Stomach (tissue), 8 donors: ENCODE measurements at regions not wholly inside any gene's neighbourhood (a gene's known extent, or its start where the extent isn't known, plus 50 kb on each side); places are given as distances from the start of the nearest gene placed in this dataset.

Experiments used
- DNase-seq, 2 donors: peaks; one replicate each; pipeline versions ENCODE4 v3.0.0 to v3.0.0-alpha.2; 2013 to 2019
- H3K27ac ChIP-seq, 5 donors: fragments of 200-600 bp in 4 of 5; sonication (generic) in 4 of 5; one replicate each; pipeline ENCODE4 v1.5.1; 2013 to 2019; ENCODE audit warnings: mild to moderate bottlenecking in 1 of 5, moderate library complexity in 1 of 5
- H3K27me3 ChIP-seq, 3 donors: fragments of 200-600 bp; sonication (generic); one replicate each; pipeline ENCODE4 v1.5.1; 2017 to 2019; ENCODE audit warnings: mixed run types in 1 of 3
- H3K36me3 ChIP-seq, 4 donors: fragments of 200-600 bp; sonication (generic); 1 replicate in 3 of 4; 2 replicates in 1 of 4; pipeline ENCODE4 v1.5.1; 2016 to 2019
- H3K4me1 ChIP-seq, 4 donors: fragments of 200-600 bp; sonication (generic); one replicate each; pipeline ENCODE4 v1.5.1; 2016 to 2019
- H3K4me3 ChIP-seq, 4 donors: fragments of 200-600 bp; sonication (generic) in 3 of 4; one replicate each; pipeline ENCODE4 v1.5.1; 2016 to 2019; ENCODE audit warnings: mild to moderate bottlenecking in 1 of 4
- H3K9me3 ChIP-seq, 4 donors: fragments of 200-600 bp; sonication (generic); one replicate each; pipeline ENCODE4 v1.5.1; 2016 to 2019
- EP300 ChIP-seq: sonication (generic); formaldehyde crosslinking; IDR thresholded peaks from one replicate; pipeline ENCODE4 v1.6.1; 2017; ENCODE audit warnings: antibody characterized with exemption
- POLR2A ChIP-seq, 4 donors: fragments of 450-650 bp; IDR thresholded peaks; one replicate each; pipeline ENCODE4 v1.6.1; 2016; ENCODE audit warnings: antibody characterized with exemption in 4 of 4, control low read depth in 2 of 4, mild to moderate bottlenecking in 1 of 4, moderate library complexity in 1 of 4
- POLR2AphosphoS5 ChIP-seq, 3 donors: sonication (generic); formaldehyde crosslinking; IDR thresholded peaks; one replicate each; pipeline ENCODE4 v1.6.1; 2016; ENCODE audit warnings: antibody characterized with exemption in 3 of 3
- WGBS, 5 donors: extraction: QIAGEN DNeasy Blood & Tissue Kit in 3 of 5; methylation state at CpG; one replicate each; pipeline versions ENCODE4 v1.1.5 to v1.1.7; 2013 to 2018; 5-methylcytosine and 5-hydroxymethylcytosine counted together
- intact Hi-C: fragments of 100-400 bp; cut with DNase I; formaldehyde crosslinking; loops from one replicate; pipeline ENCODE4 v1.15.1; 2023; ENCODE audit warnings: low total_unique reads
- TF ChIP-seq, protein P1 (sequence below), 7 experiments: fragments of 450-650 bp in 4 of 7; fragments of 200-600 bp in 3 of 7; sonication (generic) in 3 of 7; IDR thresholded peaks; one replicate each; pipeline ENCODE4 v1.5.1; 2016 to 2019; ENCODE audit warnings: antibody characterized with exemption in 7 of 7, control low read depth in 2 of 7, mild to moderate bottlenecking in 1 of 7
- donor health status: healthy with polysubstance abuse.
- donor health status: Bipolar disorder and iron deficiency.
- donor health status: healthy.

DNA sequence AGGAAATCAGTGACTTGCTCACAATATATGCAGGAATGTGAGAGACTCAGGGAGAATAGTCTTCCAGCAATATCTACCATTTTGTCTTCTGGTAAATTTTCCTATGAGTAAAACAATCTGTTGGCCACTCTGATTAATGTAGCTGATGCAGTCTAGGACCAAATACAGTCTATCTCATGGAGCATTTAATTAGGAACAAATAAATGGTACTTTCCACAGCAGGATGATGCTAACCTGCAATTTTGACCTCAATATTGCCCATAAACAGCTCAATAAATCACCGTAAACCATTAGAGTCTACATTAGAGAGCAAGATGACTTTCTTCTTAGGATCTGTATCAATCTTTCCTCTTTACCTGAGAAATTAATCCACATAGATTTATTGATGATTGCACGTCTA, 567.7 kb upstream of the B3GALT2 start:
- no peak overlapping the region for H3K27ac ChIP-seq
- H3K9me3 ChIP-seq: no peaks in the 10 kb centered on the region
- H3K27me3 ChIP-seq: no peaks in the 10 kb centered on the region
- 96 to 100% (median 99%) methylated on average over 2 of the region's 2 CpGs for WGBS, 5 donors
- intact Hi-C loops: no loop called here
- no peak overlapping the region for H3K4me3 ChIP-seq
- TF ChIP-seq, protein P1, sequence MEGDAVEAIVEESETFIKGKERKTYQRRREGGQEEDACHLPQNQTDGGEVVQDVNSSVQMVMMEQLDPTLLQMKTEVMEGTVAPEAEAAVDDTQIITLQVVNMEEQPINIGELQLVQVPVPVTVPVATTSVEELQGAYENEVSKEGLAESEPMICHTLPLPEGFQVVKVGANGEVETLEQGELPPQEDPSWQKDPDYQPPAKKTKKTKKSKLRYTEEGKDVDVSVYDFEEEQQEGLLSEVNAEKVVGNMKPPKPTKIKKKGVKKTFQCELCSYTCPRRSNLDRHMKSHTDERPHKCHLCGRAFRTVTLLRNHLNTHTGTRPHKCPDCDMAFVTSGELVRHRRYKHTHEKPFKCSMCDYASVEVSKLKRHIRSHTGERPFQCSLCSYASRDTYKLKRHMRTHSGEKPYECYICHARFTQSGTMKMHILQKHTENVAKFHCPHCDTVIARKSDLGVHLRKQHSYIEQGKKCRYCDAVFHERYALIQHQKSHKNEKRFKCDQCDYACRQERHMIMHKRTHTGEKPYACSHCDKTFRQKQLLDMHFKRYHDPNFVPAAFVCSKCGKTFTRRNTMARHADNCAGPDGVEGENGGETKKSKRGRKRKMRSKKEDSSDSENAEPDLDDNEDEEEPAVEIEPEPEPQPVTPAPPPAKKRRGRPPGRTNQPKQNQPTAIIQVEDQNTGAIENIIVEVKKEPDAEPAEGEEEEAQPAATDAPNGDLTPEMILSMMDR (IDR thresholded peaks at IDR 0.05): no peak
- no peak for TF ChIP-seq EP300
- no peak for TF ChIP-seq POLR2A (IDR thresholded peaks at IDR 0.05)
- TF ChIP-seq POLR2AphosphoS5 (IDR thresholded peaks at IDR 0.05): no peak
- no peaks in the 10 kb centered on the region for H3K36me3 ChIP-seq
- no peaks in the 10 kb centered on the region for H3K4me1 ChIP-seq
- DNase-seq: no peak

DNA sequence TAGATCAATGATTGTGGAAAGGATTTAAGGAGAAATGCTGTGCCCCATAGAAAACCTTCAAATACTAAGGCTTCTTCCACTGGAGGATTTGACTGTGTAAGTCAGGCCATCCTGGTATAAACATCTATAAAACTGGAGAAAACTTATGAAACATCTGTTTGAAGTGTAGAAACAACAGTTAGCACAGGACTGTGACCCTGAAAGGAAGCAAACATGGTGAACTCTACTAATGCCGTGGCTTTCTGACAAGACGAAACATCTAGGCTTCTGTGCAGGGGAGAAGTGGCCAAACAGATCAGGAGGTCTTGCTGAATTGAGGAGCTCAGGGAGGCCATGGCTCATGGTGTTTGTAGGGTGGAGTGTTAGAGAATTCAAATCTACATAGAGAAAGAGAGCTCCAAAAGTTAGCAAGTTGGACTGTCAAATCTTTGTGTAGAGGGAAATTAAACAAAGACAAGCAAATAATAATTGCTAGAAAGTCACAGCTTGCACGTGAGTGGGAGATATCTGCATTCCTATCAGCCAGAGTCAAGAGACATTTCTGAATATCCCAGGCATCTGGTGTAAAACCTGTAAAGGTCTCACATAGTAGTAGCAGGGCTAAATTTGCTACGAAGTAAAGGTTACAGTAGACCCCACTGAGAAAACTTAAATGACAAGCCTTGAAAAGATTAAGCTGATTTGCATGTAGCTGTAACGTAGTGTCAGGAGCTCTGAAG, 566.8 kb upstream of the B3GALT2 start:
- no peaks in the 10 kb centered on the region for H3K36me3 ChIP-seq
- no peak overlapping the region for H3K27ac ChIP-seq
- WGBS, 5 donors: 42 to 62% (median 52%) methylated on average over 5 of the region's 5 CpGs
- no peaks in the 10 kb centered on the region for H3K9me3 ChIP-seq
- no peaks in the 10 kb centered on the region for H3K27me3 ChIP-seq
- no peak for DNase-seq
- no peaks in the 10 kb centered on the region for H3K4me1 ChIP-seq
- intact Hi-C loops: no loop called here
- no peak for TF ChIP-seq POLR2AphosphoS5 (IDR thresholded peaks at IDR 0.05)
- TF ChIP-seq, protein P1 (IDR thresholded peaks at IDR 0.05): no peak
- TF ChIP-seq POLR2A (IDR thresholded peaks at IDR 0.05): no peak
- TF ChIP-seq EP300: no peak
- H3K4me3 ChIP-seq: no peak overlapping the region

DNA sequence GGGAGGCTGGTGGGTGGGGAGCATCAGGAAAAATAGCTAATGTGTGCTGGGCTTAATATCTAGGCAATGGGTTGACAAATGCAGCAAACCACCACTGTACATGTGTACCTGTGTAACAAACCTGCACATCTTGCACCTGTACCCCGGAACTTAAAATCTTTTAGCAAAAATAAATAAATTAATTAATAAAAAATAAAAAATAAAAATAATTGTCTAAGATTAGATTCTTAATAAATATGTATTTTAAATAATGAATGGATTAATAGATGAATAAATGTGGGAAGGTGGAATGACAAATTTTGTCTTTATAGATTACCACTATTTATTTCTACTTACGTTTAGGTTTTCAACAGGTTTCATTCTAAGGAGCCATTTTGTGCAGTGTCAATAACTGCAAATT, 563.5 kb upstream of the B3GALT2 start:
- TF ChIP-seq POLR2AphosphoS5 (IDR thresholded peaks at IDR 0.05): no peak
- TF ChIP-seq POLR2A (IDR thresholded peaks at IDR 0.05): no peak
- TF ChIP-seq, protein P1 (IDR thresholded peaks at IDR 0.05): no peak
- no peak for TF ChIP-seq EP300
- Histone ChIP-seq H3K4me1 (no peaks in the 10 kb centered on the region), H3K27ac (no peak overlapping the region), H3K4me3 (no peak overlapping the region), H3K9me3 (no peaks in the 10 kb centered on the region), H3K27me3 (no peaks in the 10 kb centered on the region), H3K36me3 (no peaks in the 10 kb centered on the region)
- DNase-seq: no peak
- WGBS, 5 donors: 95 to 98% (median 97%) methylated on average over 2 of the region's 2 CpGs
- intact Hi-C loops: no loop called here

DNA sequence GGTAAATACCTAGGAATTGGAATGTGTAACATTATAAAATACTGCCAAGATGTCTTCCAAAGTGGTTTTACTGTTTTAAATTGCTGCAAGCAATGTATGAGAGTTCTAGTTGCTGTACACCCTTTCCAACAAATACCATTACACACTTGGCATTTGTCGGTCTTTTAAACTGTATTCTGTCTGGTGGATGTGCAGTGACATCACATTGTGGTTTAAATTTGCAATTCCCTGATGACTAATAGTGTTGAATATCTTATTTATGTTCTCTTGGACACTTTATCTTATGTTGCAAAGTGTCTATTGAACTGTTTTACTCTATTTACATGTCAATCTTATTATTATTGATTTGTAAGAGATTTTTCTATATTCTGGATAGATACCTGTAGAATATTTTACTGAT, 561.2 kb upstream of the B3GALT2 start:
- no peak for DNase-seq
- intact Hi-C loops: no loop called here
- Histone ChIP-seq H3K27me3 (no peaks in the 10 kb centered on the region), H3K4me3 (no peak overlapping the region), H3K27ac (no peak overlapping the region), H3K9me3 (no peaks in the 10 kb centered on the region), H3K4me1 (no peaks in the 10 kb centered on the region), H3K36me3 (no peaks in the 10 kb centered on the region)
- no peak for TF ChIP-seq POLR2A (IDR thresholded peaks at IDR 0.05)
- 87 to 95% (median 94%) methylated on average over 1 of the region's 1 CpG for WGBS, 5 donors

- 74 to 79% (median 76%) methylated on average over 2 of the region's 2 CpGs for WGBS, 5 donors
- H3K36me3 ChIP-seq: no peaks in the 10 kb centered on the region
- DNase-seq: no peak
- H3K4me3 ChIP-seq: no peak overlapping the region
- no peaks in the 10 kb centered on the region for H3K9me3 ChIP-seq
- no peak for TF ChIP-seq EP300
- no peak for TF ChIP-seq POLR2A (IDR thresholded peaks at IDR 0.05)
- TF ChIP-seq, protein P1 (IDR thresholded peaks at IDR 0.05): no peak
- intact Hi-C loops: no loop called here
- H3K27ac ChIP-seq: no peak overlapping the region
- H3K27me3 ChIP-seq: no peaks in the 10 kb centered on the region
- no peaks in the 10 kb centered on the region for H3K4me1 ChIP-seq
Observed at GRCh38 chr1:193741228-193741627, 554.8 kb upstream of the B3GALT2 start.
